NB4 (cell line): ENCODE measurements at regions not wholly inside any gene's neighbourhood (a gene's known extent, or its start where the extent isn't known, plus 50 kb on each side); places are given as distances from the start of the nearest gene placed in this dataset.

Source experiments
- POLR2A ChIP-seq: IDR thresholded peaks from 2 replicates; pipeline ENCODE4 v1.6.1; 2011; ENCODE audit warnings: mild to moderate bottlenecking; ENCODE audit not compliant: insufficient read length; ENCODE audit errors: extremely low read depth
- TF ChIP-seq, protein P1 (sequence below): IDR thresholded peaks from one replicate; pipeline ENCODE4 v1.5.1; 2012; ENCODE audit warnings: low read depth, low read length
- TF ChIP-seq, protein P2 (sequence below): IDR thresholded peaks from 2 replicates; pipeline ENCODE4 v1.6.1; 2011; ENCODE audit warnings: low read depth, low read length

DNA sequence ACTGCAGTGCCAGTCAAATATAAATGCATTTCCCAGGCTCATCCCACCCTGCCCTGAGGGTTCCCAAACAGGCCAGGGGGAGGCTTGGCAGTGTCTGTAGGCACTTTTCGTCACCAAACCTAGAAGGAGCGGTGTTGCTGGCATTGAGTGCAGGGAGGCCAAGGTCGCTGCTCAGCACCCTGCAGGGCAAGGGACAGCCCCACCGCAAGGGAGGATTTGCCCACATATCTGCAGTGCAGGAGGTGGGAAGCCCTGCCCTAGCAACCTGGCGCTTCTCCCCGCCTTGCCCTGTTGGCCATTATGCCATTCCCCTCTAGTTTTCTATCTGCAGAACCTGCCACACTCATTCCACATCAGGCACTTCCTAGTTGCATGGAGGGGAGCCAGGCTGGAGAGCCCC is 327.8 kb upstream of the ADCY2 start:
- TF ChIP-seq, protein P1, sequence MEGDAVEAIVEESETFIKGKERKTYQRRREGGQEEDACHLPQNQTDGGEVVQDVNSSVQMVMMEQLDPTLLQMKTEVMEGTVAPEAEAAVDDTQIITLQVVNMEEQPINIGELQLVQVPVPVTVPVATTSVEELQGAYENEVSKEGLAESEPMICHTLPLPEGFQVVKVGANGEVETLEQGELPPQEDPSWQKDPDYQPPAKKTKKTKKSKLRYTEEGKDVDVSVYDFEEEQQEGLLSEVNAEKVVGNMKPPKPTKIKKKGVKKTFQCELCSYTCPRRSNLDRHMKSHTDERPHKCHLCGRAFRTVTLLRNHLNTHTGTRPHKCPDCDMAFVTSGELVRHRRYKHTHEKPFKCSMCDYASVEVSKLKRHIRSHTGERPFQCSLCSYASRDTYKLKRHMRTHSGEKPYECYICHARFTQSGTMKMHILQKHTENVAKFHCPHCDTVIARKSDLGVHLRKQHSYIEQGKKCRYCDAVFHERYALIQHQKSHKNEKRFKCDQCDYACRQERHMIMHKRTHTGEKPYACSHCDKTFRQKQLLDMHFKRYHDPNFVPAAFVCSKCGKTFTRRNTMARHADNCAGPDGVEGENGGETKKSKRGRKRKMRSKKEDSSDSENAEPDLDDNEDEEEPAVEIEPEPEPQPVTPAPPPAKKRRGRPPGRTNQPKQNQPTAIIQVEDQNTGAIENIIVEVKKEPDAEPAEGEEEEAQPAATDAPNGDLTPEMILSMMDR: no peak
- TF ChIP-seq POLR2A: no peak
- TF ChIP-seq, protein P2, sequence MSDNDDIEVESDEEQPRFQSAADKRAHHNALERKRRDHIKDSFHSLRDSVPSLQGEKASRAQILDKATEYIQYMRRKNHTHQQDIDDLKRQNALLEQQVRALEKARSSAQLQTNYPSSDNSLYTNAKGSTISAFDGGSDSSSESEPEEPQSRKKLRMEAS: no peak
